Progenitor cell of endocrine pancreas (in vitro differentiated cells): ENCODE measurements at regions not wholly inside any gene's neighbourhood (a gene's known extent, or its start where the extent isn't known, plus 50 kb on each side); places are given as distances from the start of the nearest gene placed in this dataset.

ENCODE experiments used
- DNase-seq: peaks from one replicate; pipeline ENCODE4 v3.0.0; 2021; ENCODE audit warnings: low spot score; ENCODE audit not compliant: unreplicated experiment
- H3K27ac Mint-ChIP-seq: 2 replicates; pipeline ENCODE4 v1.8.0; 2021; ENCODE audit warnings: mild to moderate bottlenecking, moderate library complexity, mixed read lengths
- H3K27me3 Mint-ChIP-seq: 2 replicates; pipeline ENCODE4 v1.8.0; 2021; ENCODE audit warnings: mixed read lengths
- H3K36me3 Mint-ChIP-seq: 2 replicates; pipeline ENCODE4 v1.8.0; 2022; ENCODE audit warnings: mixed read lengths; ENCODE audit not compliant: insufficient read depth
- H3K4me1 Mint-ChIP-seq: 2 replicates; pipeline ENCODE4 v1.8.0; 2021; ENCODE audit warnings: low read depth, mixed read lengths
- H3K4me3 Mint-ChIP-seq: 2 replicates; pipeline ENCODE4 v1.8.0; 2021; ENCODE audit warnings: low read depth, mild to moderate bottlenecking, moderate library complexity, mixed read lengths
- H3K9me3 Mint-ChIP-seq: 2 replicates; pipeline ENCODE4 v1.8.0; 2021; ENCODE audit warnings: low read depth, mixed read lengths
- CTCF ChIP-seq: fragments of 200-600 bp; sonication (generic); IDR thresholded peaks from one replicate; pipeline ENCODE4 v1.5.0; 2021; ENCODE audit warnings: antibody characterized with exemption, mild to moderate bottlenecking; ENCODE audit not compliant: unreplicated experiment

- Mint-ChIP-seq H3K27ac (no peak overlapping the region), H3K9me3 (no peaks in the 10 kb centered on the region), H3K27me3 (peaks cover 23% of the 10 kb centered on the region), H3K4me3 (no peak overlapping the region), H3K36me3 (no peaks in the 10 kb centered on the region), H3K4me1 (peaks cover 4% of the 10 kb centered on the region)
- no peak for DNase-seq
- no peak for TF ChIP-seq CTCF
These were observed 244.7 kb downstream of the NDUFA10 start for GRCh38 chr2:239780236-239780994.

- no peak for TF ChIP-seq CTCF
- Mint-ChIP-seq H3K9me3 (no peaks in the 10 kb centered on the region), H3K4me3 (no peak overlapping the region), H3K27ac (no peak overlapping the region), H3K4me1 (peaks cover 4% of the 10 kb centered on the region), H3K36me3 (no peaks in the 10 kb centered on the region), H3K27me3 (peaks cover 30% of the 10 kb centered on the region)
- DNase-seq: no peak
These were observed 245.6 kb downstream of the NDUFA10 start for GRCh38 chr2:239779584-239779983.

GRCh38 chr2:239778861-239779558 lies 246.1 kb downstream of the NDUFA10 start:
- no peak overlapping the region for H3K27ac Mint-ChIP-seq
- H3K27me3 Mint-ChIP-seq: peaks cover 34% of the 10 kb centered on the region
- no peak for DNase-seq
- no peak for TF ChIP-seq CTCF
- no peaks in the 10 kb centered on the region for H3K36me3 Mint-ChIP-seq
- peaks cover 4% of the 10 kb centered on the region for H3K4me1 Mint-ChIP-seq
- no peak overlapping the region for H3K4me3 Mint-ChIP-seq
- H3K9me3 Mint-ChIP-seq: no peaks in the 10 kb centered on the region

- TF ChIP-seq CTCF: no peak
- H3K36me3 Mint-ChIP-seq: no peaks in the 10 kb centered on the region
- peaks cover 4% of the 10 kb centered on the region for H3K4me1 Mint-ChIP-seq
- H3K27ac Mint-ChIP-seq: no peak overlapping the region
- DNase-seq: no peak
- no peaks in the 10 kb centered on the region for H3K9me3 Mint-ChIP-seq
- peaks cover 34% of the 10 kb centered on the region for H3K27me3 Mint-ChIP-seq
- H3K4me3 Mint-ChIP-seq: no peak overlapping the region
These were observed 246.9 kb downstream of the NDUFA10 start for GRCh38 chr2:239778042-239778851.

GRCh38 chr2:239777219-239777618 lies 247.9 kb downstream of the NDUFA10 start:
- H3K36me3 Mint-ChIP-seq: no peaks in the 10 kb centered on the region
- TF ChIP-seq CTCF: no peak
- H3K9me3 Mint-ChIP-seq: no peaks in the 10 kb centered on the region
- DNase-seq: no peak
- H3K27me3 Mint-ChIP-seq: peaks cover 31% of the 10 kb centered on the region
- no peak overlapping the region for H3K4me3 Mint-ChIP-seq
- H3K4me1 Mint-ChIP-seq: peaks cover 4% of the 10 kb centered on the region
- H3K27ac Mint-ChIP-seq: no peak overlapping the region
